HG03139 (cell line): ENCODE measurements at regions not wholly inside any gene's neighbourhood (a gene's known extent, or its start where the extent isn't known, plus 50 kb on each side); places are given as distances from the start of the nearest gene placed in this dataset.

Experiments used
- ATAC-seq: cut with Tn5 transposase; IDR thresholded peaks from one replicate; pipeline ENCODE4 v1.9.1; 2021; ENCODE audit not compliant: unreplicated experiment

- ATAC-seq: no peak
Measured at GRCh38 chr18:57991552-57991951, 52.5 kb upstream of the NEDD4L start.

GRCh38 chr18:57989536-57989935 lies 54.5 kb upstream of the NEDD4L start:
- no peak for ATAC-seq

- ATAC-seq: no peak
Measured at GRCh38 chr18:57984490-57985115, 59.4 kb upstream of the NEDD4L start.

GRCh38 chr18:57983965-57984364 lies 60.1 kb upstream of the NEDD4L start:
- no peak for ATAC-seq

GRCh38 chr18:57983472-57983871 lies 60.6 kb upstream of the NEDD4L start:
- no peak for ATAC-seq

GRCh38 chr18:57982372-57983021 lies 61.5 kb upstream of the NEDD4L start:
- no peak for ATAC-seq

- ATAC-seq: no peak
Measured at GRCh38 chr18:57981308-57982028, 62.6 kb upstream of the NEDD4L start.

- no peak for ATAC-seq
Measured at GRCh38 chr18:57980573-57981307, 63.3 kb upstream of the NEDD4L start.

GRCh38 chr18:57976230-57976773 lies 67.7 kb upstream of the NEDD4L start:
- no peak for ATAC-seq

GRCh38 chr18:57975805-57976204 lies 68.2 kb upstream of the NEDD4L start:
- no peak for ATAC-seq

GRCh38 chr18:57974585-57975265 lies 69.3 kb upstream of the NEDD4L start:
- ATAC-seq: no peak

GRCh38 chr18:57973889-57974288 lies 70.1 kb upstream of the NEDD4L start:
- ATAC-seq: no peak

- ATAC-seq: no peak
Measured at GRCh38 chr18:57970356-57971095, 73.5 kb upstream of the NEDD4L start.

GRCh38 chr18:57969824-57970223 lies 74.2 kb upstream of the NEDD4L start:
- no peak for ATAC-seq

- no peak for ATAC-seq
Measured at GRCh38 chr18:57965246-57965645, 78.8 kb upstream of the NEDD4L start.

GRCh38 chr18:57961876-57962505 lies 82.0 kb upstream of the NEDD4L start:
- no peak for ATAC-seq

- ATAC-seq: no peak
Measured at GRCh38 chr18:57961411-57961810, 82.6 kb upstream of the NEDD4L start.

- no peak for ATAC-seq
Measured at GRCh38 chr18:57959278-57959677, 84.7 kb upstream of the NEDD4L start.

- ATAC-seq: no peak
Measured at GRCh38 chr18:57957210-57957609, 86.8 kb upstream of the NEDD4L start.

GRCh38 chr18:57956491-57956890 lies 87.5 kb upstream of the NEDD4L start:
- ATAC-seq: no peak
